KMS-11 (cell line): ENCODE measurements at regions not wholly inside any gene's neighbourhood (a gene's known extent, or its start where the extent isn't known, plus 50 kb on each side); places are given as distances from the start of the nearest gene placed in this dataset.

Experiments
- H2AFZ ChIP-seq: fragments of 200-600 bp; sonication (generic); 2 replicates; pipeline ENCODE4 v1.6.1; 2016; ENCODE audit warnings: antibody characterized with exemption, mixed run types, low read depth
- H3K27ac ChIP-seq: fragments of 200-600 bp; sonication (generic); 2 replicates; pipeline ENCODE4 v1.6.1; 2016; ENCODE audit warnings: mild to moderate bottlenecking, mixed run types
- H3K27me3 ChIP-seq: fragments of 200-600 bp; sonication (generic); 2 replicates; pipeline ENCODE4 v1.6.1; 2017; ENCODE audit warnings: mild to moderate bottlenecking, low read depth, mixed run types, moderate library complexity; ENCODE audit not compliant: insufficient read depth
- H3K36me3 ChIP-seq: fragments of 200-600 bp; sonication (generic); 2 replicates; pipeline ENCODE4 v1.6.1; 2017; ENCODE audit warnings: mild to moderate bottlenecking, mixed run types; ENCODE audit not compliant: insufficient read depth
- H3K4me1 ChIP-seq: fragments of 200-600 bp; sonication (generic); 2 replicates; pipeline ENCODE4 v1.6.1; 2016; ENCODE audit warnings: mild to moderate bottlenecking, low read depth, mixed run types; ENCODE audit not compliant: poor library complexity, severe bottlenecking
- H3K4me2 ChIP-seq: fragments of 200-600 bp; sonication (generic); 2 replicates; pipeline ENCODE4 v1.7.0; 2016; ENCODE audit warnings: mild to moderate bottlenecking, mixed run types
- H3K4me3 ChIP-seq: fragments of 200-600 bp; sonication (generic); IDR thresholded peaks from 2 replicates; pipeline ENCODE4 v1.6.1; 2017; ENCODE audit warnings: low read depth, low read length, mixed read lengths; ENCODE audit not compliant: insufficient read depth
- H3K79me2 ChIP-seq: fragments of 200-600 bp; sonication (generic); 2 replicates; pipeline ENCODE4 v1.6.1; 2016; ENCODE audit warnings: low read depth, mixed run types; ENCODE audit not compliant: insufficient read depth
- H3K9ac ChIP-seq: fragments of 200-600 bp; sonication (generic); 2 replicates; pipeline ENCODE4 v1.6.1; 2016; ENCODE audit warnings: mild to moderate bottlenecking, mixed run types
- H4K20me1 ChIP-seq: fragments of 200-600 bp; sonication (generic); 2 replicates; pipeline ENCODE4 v1.6.1; 2016; ENCODE audit warnings: mild to moderate bottlenecking, mixed run types; ENCODE audit not compliant: insufficient read depth
- TF ChIP-seq, protein P1 (sequence below): fragments of 200-600 bp; sonication (generic); conservative IDR thresholded peaks from 2 replicates; pipeline ENCODE4 v1.6.1; 2017; ENCODE audit warnings: low read depth, mild to moderate bottlenecking, antibody characterized with exemption, low read length, moderate library complexity, mixed read lengths

DNA sequence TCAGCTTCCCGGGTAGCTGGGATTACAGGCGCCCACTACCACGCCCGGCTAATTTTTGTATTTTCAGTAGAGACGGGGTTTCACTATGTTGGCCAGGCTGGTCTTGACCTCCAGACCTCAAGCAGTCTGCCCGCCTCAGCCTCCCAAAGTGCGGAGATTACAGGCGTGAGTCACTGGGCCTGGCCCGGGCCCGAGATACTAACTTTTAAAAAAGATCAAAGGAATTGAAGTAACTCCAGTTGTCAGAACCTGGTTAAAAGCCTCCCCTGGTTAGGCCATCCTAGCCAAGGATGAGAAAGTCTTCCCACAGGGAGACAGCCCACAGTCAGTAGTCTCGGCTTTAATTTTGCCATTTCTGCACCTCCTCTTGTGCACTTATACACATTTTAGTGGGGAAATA lies 212.3 kb upstream of the MCTP2 start:
- Histone ChIP-seq H3K4me2 (no peak overlapping the region), H3K4me1 (no peaks in the 10 kb centered on the region), H3K27ac (no peak overlapping the region), H3K36me3 (no peaks in the 10 kb centered on the region), H2AFZ (no peak overlapping the region), H3K4me3 (no peak overlapping the region), H3K9ac (no peak overlapping the region), H3K27me3 (no peaks in the 10 kb centered on the region), H4K20me1 (no peaks in the 10 kb centered on the region), H3K79me2 (no peaks in the 10 kb centered on the region)
- TF ChIP-seq, protein P1, sequence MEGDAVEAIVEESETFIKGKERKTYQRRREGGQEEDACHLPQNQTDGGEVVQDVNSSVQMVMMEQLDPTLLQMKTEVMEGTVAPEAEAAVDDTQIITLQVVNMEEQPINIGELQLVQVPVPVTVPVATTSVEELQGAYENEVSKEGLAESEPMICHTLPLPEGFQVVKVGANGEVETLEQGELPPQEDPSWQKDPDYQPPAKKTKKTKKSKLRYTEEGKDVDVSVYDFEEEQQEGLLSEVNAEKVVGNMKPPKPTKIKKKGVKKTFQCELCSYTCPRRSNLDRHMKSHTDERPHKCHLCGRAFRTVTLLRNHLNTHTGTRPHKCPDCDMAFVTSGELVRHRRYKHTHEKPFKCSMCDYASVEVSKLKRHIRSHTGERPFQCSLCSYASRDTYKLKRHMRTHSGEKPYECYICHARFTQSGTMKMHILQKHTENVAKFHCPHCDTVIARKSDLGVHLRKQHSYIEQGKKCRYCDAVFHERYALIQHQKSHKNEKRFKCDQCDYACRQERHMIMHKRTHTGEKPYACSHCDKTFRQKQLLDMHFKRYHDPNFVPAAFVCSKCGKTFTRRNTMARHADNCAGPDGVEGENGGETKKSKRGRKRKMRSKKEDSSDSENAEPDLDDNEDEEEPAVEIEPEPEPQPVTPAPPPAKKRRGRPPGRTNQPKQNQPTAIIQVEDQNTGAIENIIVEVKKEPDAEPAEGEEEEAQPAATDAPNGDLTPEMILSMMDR: no peak

DNA sequence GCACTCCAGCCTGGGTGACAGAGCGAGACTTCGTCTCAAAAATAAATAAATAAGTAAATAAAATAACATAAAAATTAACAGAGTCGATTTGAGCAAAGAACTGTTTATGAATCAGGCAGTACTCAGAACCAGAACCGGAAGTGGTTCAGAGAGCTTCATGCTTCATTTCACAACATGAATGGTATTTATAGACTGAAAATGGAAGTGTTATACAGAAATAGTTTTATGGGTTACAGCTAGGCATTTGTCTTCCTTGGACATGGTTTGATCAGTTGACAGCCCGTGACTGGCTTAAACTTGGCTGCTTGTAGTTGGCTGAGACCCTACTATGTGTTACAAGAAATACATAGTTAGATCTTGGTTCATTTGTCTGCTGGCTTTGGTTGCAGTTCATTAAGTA lies 216.0 kb upstream of the MCTP2 start:
- TF ChIP-seq, protein P1: no peak
- Histone ChIP-seq H2AFZ (no peak overlapping the region), H3K79me2 (no peaks in the 10 kb centered on the region), H3K4me2 (no peak overlapping the region), H3K9ac (no peak overlapping the region), H3K27me3 (no peaks in the 10 kb centered on the region), H3K4me1 (no peaks in the 10 kb centered on the region), H3K4me3 (no peak overlapping the region), H3K27ac (no peak overlapping the region), H4K20me1 (no peaks in the 10 kb centered on the region), H3K36me3 (no peaks in the 10 kb centered on the region)

DNA sequence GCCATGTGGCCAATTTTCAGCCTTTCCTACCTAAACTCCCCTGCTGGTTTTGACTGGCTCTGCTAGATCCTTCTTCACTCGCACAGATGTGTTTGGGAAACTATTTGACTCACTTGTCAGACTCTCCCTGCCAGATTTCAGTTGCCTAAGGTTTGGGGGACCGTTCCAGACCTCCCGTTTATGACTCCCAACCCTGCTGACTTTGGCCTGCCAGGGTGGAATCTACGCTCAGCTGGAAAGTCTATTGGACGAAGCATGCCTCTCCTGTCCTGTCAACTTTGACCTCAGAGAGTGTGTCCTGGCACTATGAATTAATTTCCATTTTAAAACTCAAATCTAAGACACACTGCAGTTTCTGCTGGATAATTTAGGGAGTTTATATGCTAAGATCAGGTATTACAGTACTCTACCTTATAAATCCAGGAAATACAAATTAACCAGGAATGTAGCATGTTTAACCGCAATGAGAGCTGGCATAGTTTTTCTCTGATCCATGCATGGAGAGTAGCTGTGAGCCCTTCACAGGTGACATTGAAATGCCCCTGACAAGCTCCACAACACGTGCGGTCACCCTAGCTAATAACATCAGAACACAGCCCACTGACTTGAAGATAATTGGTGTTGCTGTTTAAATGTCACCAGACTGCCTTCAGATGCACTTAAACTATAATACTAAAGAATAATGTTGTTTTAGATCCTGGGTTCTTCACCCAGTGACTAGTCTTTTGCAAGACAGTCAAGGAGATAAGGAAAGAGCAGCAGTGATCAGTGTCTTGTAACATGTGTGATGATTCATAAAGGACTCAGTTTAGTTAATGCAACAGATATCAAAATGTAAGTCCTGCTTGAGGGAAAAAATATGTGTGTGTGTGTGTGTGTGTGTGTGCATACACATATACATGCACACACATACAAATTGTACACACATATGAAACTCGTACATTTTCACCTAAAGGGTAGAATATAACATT lies 223.0 kb upstream of the MCTP2 start:
- Histone ChIP-seq H3K79me2 (no peaks in the 10 kb centered on the region), H3K4me1 (no peaks in the 10 kb centered on the region), H3K27ac (no peak overlapping the region), H3K9ac (no peak overlapping the region), H2AFZ (no peak overlapping the region), H3K27me3 (no peaks in the 10 kb centered on the region), H3K36me3 (no peaks in the 10 kb centered on the region), H4K20me1 (no peaks in the 10 kb centered on the region), H3K4me3 (no peak overlapping the region), H3K4me2 (no peak overlapping the region)
- TF ChIP-seq, protein P1: no peak

DNA sequence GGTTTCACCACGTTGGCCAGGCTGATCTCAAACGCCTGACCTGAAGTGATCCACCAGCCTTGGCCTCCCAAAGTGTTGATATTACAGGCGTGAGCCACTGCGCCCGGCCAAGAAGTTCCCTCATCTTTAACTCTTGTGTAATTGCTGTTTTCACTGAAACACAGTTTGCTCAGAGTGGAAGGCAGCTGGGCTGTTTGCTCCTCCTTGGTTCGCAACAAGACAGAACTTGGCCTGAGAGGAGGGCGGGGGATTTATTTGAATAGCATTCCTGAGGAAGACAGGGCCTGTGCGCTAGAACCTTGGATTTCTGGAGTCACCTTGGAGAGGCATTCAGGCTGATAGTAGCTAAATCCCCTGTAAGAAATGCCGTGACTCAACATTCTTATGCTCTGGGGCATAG lies 226.7 kb upstream of the MCTP2 start:
- no peak overlapping the region for H2AFZ ChIP-seq
- H3K79me2 ChIP-seq: no peaks in the 10 kb centered on the region
- H3K4me2 ChIP-seq: no peak overlapping the region
- no peak overlapping the region for H3K27ac ChIP-seq
- H3K4me1 ChIP-seq: no peaks in the 10 kb centered on the region
- H3K4me3 ChIP-seq: no peak overlapping the region
- no peaks in the 10 kb centered on the region for H3K36me3 ChIP-seq
- TF ChIP-seq, protein P1: no peak
- no peaks in the 10 kb centered on the region for H4K20me1 ChIP-seq
- H3K27me3 ChIP-seq: no peaks in the 10 kb centered on the region
- H3K9ac ChIP-seq: no peak overlapping the region
